ENCODE measurements at regions not wholly inside any gene's neighbourhood (a gene's known extent, or its start where the extent isn't known, plus 50 kb on each side); places are given as distances from the start of the nearest gene placed in this dataset.

GRCh38 chr13:74977498-74977897 is 504.5 kb downstream of the TBC1D4 start:
- H3F3A ChIP-seq (replicated peaks; ENCODE audit: insufficient read depth): no peaks in the 10 kb centered on the region
- H4K20me1 ChIP-seq (ENCODE audit: insufficient read depth): no peaks in the 10 kb centered on the region
- no peaks in the 10 kb centered on the region for H3K9me2 ChIP-seq
- TF ChIP-seq MXI1 (IDR thresholded peaks at IDR 0.05; ENCODE audit: low read depth, low read length) (no peak), FOXJ3 (CRISPR knock-in tag; IDR thresholded peaks at IDR 0.05) (no peak), TEAD4 (IDR thresholded peaks at IDR 0.05; ENCODE audit: borderline replicate concordance, insufficient read depth) (no peak), SIN3A (IDR thresholded peaks at IDR 0.05; ENCODE audit: borderline replicate concordance, low read depth, low read length) (no peak), GABPA (IDR thresholded peaks at IDR 0.05; ENCODE audit: low read depth) (no peak), CTCF (IDR thresholded peaks at IDR 0.05) (no peak), RCOR1 (IDR thresholded peaks at IDR 0.05; ENCODE audit: low read length) (no peak), CHD2 (IDR thresholded peaks at IDR 0.05; ENCODE audit: low read length, partially characterized antibody) (no peak), MAX (IDR thresholded peaks at IDR 0.05; ENCODE audit: low read depth) (no peak), RXRA (IDR thresholded peaks at IDR 0.05; ENCODE audit: borderline replicate concordance, low read depth) (no peak), RFX5 (IDR thresholded peaks at IDR 0.05; ENCODE audit: low read length) (no peak), IRF3 (IDR thresholded peaks at IDR 0.05; ENCODE audit: low read depth, low read length) (no peak), SMC3 (IDR thresholded peaks at IDR 0.05; ENCODE audit: low read depth, low read length) (no peak), TAF1 (IDR thresholded peaks at IDR 0.05; ENCODE audit: borderline replicate concordance, low read depth, low read length) (no peak), ELF1 (IDR thresholded peaks at IDR 0.05) (no peak), JUND (IDR thresholded peaks at IDR 0.05) (no peak), RAD21 (IDR thresholded peaks at IDR 0.05; ENCODE audit: low read length) (no peak), EP300 (IDR thresholded peaks at IDR 0.05; ENCODE audit: borderline replicate concordance in 1 of 2, low read depth in 1 of 2, low read length in 1 of 2) (no peak), NFIC (IDR thresholded peaks at IDR 0.05; ENCODE audit: borderline replicate concordance) (no peak)
- no peaks in the 10 kb centered on the region for H3K36me3 ChIP-seq (replicated peaks in 1 of 2; ENCODE audit: control insufficient read depth in 1 of 2, insufficient read depth in 2 of 2, low read length in 1 of 2)
- H3K27me3 ChIP-seq (ENCODE audit: insufficient read depth): no peaks in the 10 kb centered on the region
- H2AFZ ChIP-seq (ENCODE audit: low read depth): no peak overlapping the region
- H3K9me3 ChIP-seq: no peaks in the 10 kb centered on the region
- no peak overlapping the region for H3K4me3 ChIP-seq (ENCODE audit: low read depth in 2 of 2, low read length in 1 of 2)
- 60% methylated on average over 1 of the region's 1 CpG for WGBS (ENCODE audit: low lambda C conversion rate)
- ChIA-PET POLR2A (no interaction called here), CTCF (no interaction called here)
- H3K79me2 ChIP-seq (ENCODE audit: insufficient read depth): no peaks in the 10 kb centered on the region
- H3K9ac ChIP-seq: no peak overlapping the region
- DNase-seq: no peak
- no peak overlapping the region for H3K27ac ChIP-seq (ENCODE audit: low read depth in 2 of 2, low read length in 1 of 2)
- H3K4me2 ChIP-seq: no peak overlapping the region
- no peaks in the 10 kb centered on the region; a peak in 2 of 4 replicates for H3K4me1 ChIP-seq (ENCODE audit: control insufficient read depth in 1 of 2, insufficient read depth in 2 of 2, low read depth in 1 of 2, low read length in 1 of 2)
